ENCODE measurements at regions not wholly inside any gene's neighbourhood (a gene's known extent, or its start where the extent isn't known, plus 50 kb on each side); places are given as distances from the start of the nearest gene placed in this dataset.

GRCh38 chr2:215249501-215249900 lies 62.4 kb upstream of the ATIC start:
- TF ChIP-seq CTCF (conservative IDR thresholded peaks at IDR 0.05; ENCODE audit: low read depth, low read length): no peak
- TF ChIP-seq POLR2A (IDR thresholded peaks at IDR 0.05; ENCODE audit: low read depth, low read length): no peak
- TF ChIP-seq RCOR1 (IDR thresholded peaks at IDR 0.05; ENCODE audit: insufficient replicate concordance, low read length): no peak
- TF ChIP-seq RAD21 (IDR thresholded peaks at IDR 0.05; ENCODE audit: low read length): no peak
- no peak for TF ChIP-seq USF2 (IDR thresholded peaks at IDR 0.05; ENCODE audit: low read depth, low read length)
- no peak for TF ChIP-seq CHD1 (IDR thresholded peaks at IDR 0.05; ENCODE audit: low read depth, low read length)
- TF ChIP-seq CEBPB (IDR thresholded peaks at IDR 0.05; ENCODE audit: low read depth, low read length): no peak
- no peak for TF ChIP-seq SMC3 (IDR thresholded peaks at IDR 0.05; ENCODE audit: low read depth, low read length)
- no peak for TF ChIP-seq MXI1 (IDR thresholded peaks at IDR 0.05; ENCODE audit: borderline replicate concordance, low read depth, low read length)
- TF ChIP-seq FOS (IDR thresholded peaks at IDR 0.05; ENCODE audit: low read depth, low read length): no peak
- no peak for TF ChIP-seq MAFK (IDR thresholded peaks at IDR 0.05; ENCODE audit: low read depth, low read length)
- TF ChIP-seq BHLHE40 (IDR thresholded peaks at IDR 0.05; ENCODE audit: low read depth, low read length): no peak
